K562 (cell line): ENCODE measurements at regions not wholly inside any gene's neighbourhood (a gene's known extent, or its start where the extent isn't known, plus 50 kb on each side); places are given as distances from the start of the nearest gene placed in this dataset.

Experiments used
- ATAC-seq: fragments of 200-7000 bp; cut with Tn5 transposase; 3 replicates; pipeline ENCODE4 v1.9.1; 2020; ENCODE audit warnings: moderate library complexity
- BruUV-seq: library from RNA; stranded (reverse); fragments of 400-500 nt; replicated peaks from 2 replicates; lab custom pipeline; 2021; lab: Mats Ljungman, UMichigan
- CTCF ChIA-PET: fragments of 300-600 bp; formaldehyde crosslinking; extraction: SDS; loops from one replicate; lab custom pipeline; 2021; ENCODE audit warnings: low intra/inter-chr PET ratio; lab: Yijun Ruan, JAX
- POLR2A ChIA-PET: fragments of 300-600, 350-650 bp; sonication (Branson Sonifier 250); formaldehyde crosslinking; extraction: SDS; loops from one replicate; lab custom pipeline; 2021; ENCODE audit warnings: antibody characterized with exemption, inconsistent platforms; lab: Yijun Ruan, JAX
- DNase-seq, 4 experiments: peaks; one replicate each; pipeline versions ENCODE4 v3.0.0 to v3.0.0-alpha.2; 2011 to 2018; ENCODE audit warnings: low spot score in 3 of 4, mixed read lengths in 3 of 4; ENCODE audit errors: extremely low read depth in 1 of 4
- FAIRE-seq: peaks from 2 replicates; lab custom pipeline; 2011; peaks lifted over from hg19 to GRCh38; lab: Jason Lieb, UNC
- H2AFZ ChIP-seq: 2 replicates; pipeline ENCODE4 v1.6.0; 2011; ENCODE audit warnings: low read depth, low read length, control low read depth, inconsistent platforms
- H3K27ac ChIP-seq: fragments of 200-600 bp; 3 replicates; pipeline ENCODE4 v1.8.0; 2011; ENCODE audit warnings: low read depth, mild to moderate bottlenecking, control low read depth, inconsistent platforms, low read length, moderate library complexity, mixed read lengths; ENCODE audit errors: extremely low read depth
- H3K27me3 ChIP-seq, 2 experiments: fragments of 300-600 bp in 1 of 2; 2 replicates in 1 of 2; 3 replicates in 1 of 2; pipeline versions ENCODE4 v1.6.0 to v1.8.0; 2011; ENCODE audit warnings: inconsistent platforms in 2 of 2, low read length in 2 of 2, mild to moderate bottlenecking in 1 of 2, mixed read lengths in 1 of 2, moderate library complexity in 1 of 2; ENCODE audit not compliant: control insufficient read depth in 2 of 2, insufficient read depth in 2 of 2
- H3K36me3 ChIP-seq: fragments of 300-600 bp; 3 replicates; pipeline ENCODE4 v1.8.0; 2011; ENCODE audit warnings: mild to moderate bottlenecking, low read length, inconsistent platforms; ENCODE audit not compliant: control insufficient read depth, insufficient read depth
- H3K4me1 ChIP-seq, 2 experiments: fragments of 200-600 bp in 1 of 2; replicated peaks in 1 of 2; 2 replicates in 1 of 2; 3 replicates in 1 of 2; pipeline versions ENCODE4 v1.5.1 to v1.8.0; 2011; ENCODE audit warnings: inconsistent platforms in 2 of 2, low read length in 2 of 2, mild to moderate bottlenecking in 1 of 2, mixed read lengths in 1 of 2, moderate library complexity in 1 of 2; ENCODE audit not compliant: control insufficient read depth in 2 of 2, insufficient read depth in 2 of 2
- H3K4me2 ChIP-seq: 2 replicates; pipeline ENCODE4 v1.6.1; 2011; ENCODE audit warnings: low read length, control low read depth, inconsistent platforms, mixed read lengths; ENCODE audit not compliant: insufficient read depth
- H3K4me3 ChIP-seq: fragments of 200-600 bp; sonication (generic), shearing (Covaris generic); 2 replicates; pipeline ENCODE4 v1.5.1; 2016; ENCODE audit warnings: control low read depth, inconsistent platforms
- H3K79me2 ChIP-seq: fragments of 200-600 bp; 3 replicates; pipeline ENCODE4 v1.8.0; 2011; ENCODE audit warnings: low read length, inconsistent platforms; ENCODE audit not compliant: control insufficient read depth, insufficient read depth
- H3K9ac ChIP-seq, 2 experiments: 2 replicates each; pipeline versions ENCODE4 v1.6.0 to v1.6.1; 2011; ENCODE audit warnings: low read depth in 2 of 2, low read length in 2 of 2, control low read depth in 1 of 2, inconsistent platforms in 1 of 2, mild to moderate bottlenecking in 1 of 2, mixed read lengths in 1 of 2; ENCODE audit not compliant: insufficient read depth in 1 of 2
- H3K9me1 ChIP-seq: one replicate; pipeline ENCODE4 v1.6.0; 2011; ENCODE audit warnings: inconsistent platforms, mild to moderate bottlenecking, low read length, moderate library complexity; ENCODE audit not compliant: control insufficient read depth, insufficient read depth
- H3K9me3 ChIP-seq: replicated peaks from 2 replicates; pipeline ENCODE4 v1.5.1; 2011; ENCODE audit warnings: low read depth, low read length, inconsistent platforms; ENCODE audit not compliant: control insufficient read depth, insufficient read depth
- H4K20me1 ChIP-seq: replicated peaks from 2 replicates; pipeline ENCODE4 v1.6.1; 2011; ENCODE audit warnings: low read length, inconsistent platforms, mixed read lengths; ENCODE audit not compliant: control insufficient read depth, insufficient read depth
- CHD1 ChIP-seq: fragments of 200-600 bp; sonication (generic); IDR thresholded peaks from one replicate; pipeline ENCODE4 v1.6.1; 2012; ENCODE audit warnings: mild to moderate bottlenecking, moderate library complexity, low read length, inconsistent platforms
- CTCF ChIP-seq, 3 experiments: IDR thresholded peaks in 2 of 3; conservative IDR thresholded peaks in 1 of 3; 2 replicates each; pipeline ENCODE4 v1.5.1; 2011 to 2012; ENCODE audit warnings: low read length in 3 of 3, mild to moderate bottlenecking in 3 of 3, control low read depth in 2 of 3, improper control_type of control experiment in 1 of 3, inconsistent platforms in 1 of 3, low read depth in 1 of 3, mixed read lengths in 1 of 3, moderate library complexity in 1 of 3; ENCODE audit not compliant: insufficient read depth in 2 of 3
- HDGF ChIP-seq: fragments of 450-650 bp; IDR thresholded peaks from 2 replicates; pipeline ENCODE4 v1.6.1; 2016
- NRF1 ChIP-seq, 2 experiments: fragments of 450-650 bp; IDR thresholded peaks in 1 of 2; conservative IDR thresholded peaks in 1 of 2; 2 replicates each; pipeline ENCODE4 v1.6.1; 2014; ENCODE audit warnings: mild to moderate bottlenecking in 2 of 2
- WGBS: fragments of 100-300 bp; shearing (Covaris generic); methylation state at CpG from one replicate; pipeline ENCODE4 v1.1.6; 2016; ENCODE audit warnings: low coverage, mixed read lengths; ENCODE audit not compliant: insufficient coverage; ENCODE audit errors: missing lambda C conversion rate; 5-methylcytosine and 5-hydroxymethylcytosine counted together
- in situ Hi-C: fragments of 300-500 bp; cut with MboI; formaldehyde crosslinking; loops from 4 replicates; pipeline ENCODE4 v1.15.0; 2018; ENCODE audit warnings: inconsistent platforms, mixed read lengths
- intact Hi-C: fragments of 100-400 bp; cut with micrococcal nuclease; formaldehyde crosslinking; loops from 2 replicates; pipeline ENCODE4 v1.14.2; 2022

- Histone ChIP-seq H2AFZ (peak overlapping the region; percentile 69), H3K9me3 (no peaks in the 10 kb centered on the region), H3K4me1 (peaks cover 0 to 8% of the 10 kb centered on the region in 2 experiments; a peak in 2 of 5 replicates), H3K9ac (peak overlapping the region in 1 of 2 experiments; percentile 83; a peak in 2 of 4 replicates), H3K9me1 (no peaks in the 10 kb centered on the region), H4K20me1 (no peaks in the 10 kb centered on the region), H3K4me3 (peak overlapping the region; percentile 36), H3K27me3 (peaks cover 10 to 11% of the 10 kb centered on the region in 2 experiments; a peak in 3 of 5 replicates), H3K36me3 (no peaks in the 10 kb centered on the region), H3K79me2 (no peaks in the 10 kb centered on the region), H3K4me2 (peak overlapping the region; percentile 28; the same call in 1 of the 2 replicates), H3K27ac (no peak overlapping the region)
- CTCF ChIA-PET: no interaction called here
- no TSS peak for BruUV-seq
- DNase-seq: no peak
- intact Hi-C loops (loop anchor here (10.0 kb wide), 1 partner anchor 525 kb away; no protein-coding TSS in a partner anchor), in situ Hi-C loops (no loop called here)
- peak; percentile 59; the same call in 2 of the 3 replicates for ATAC-seq
- FAIRE-seq: no peak
- peak; percentile 53 to 59 for TF ChIP-seq NRF1 (conservative IDR thresholded peaks at IDR 0.05 in 1 of 2, IDR thresholded peaks at IDR 0.05 in 1 of 2)
- no peak for TF ChIP-seq HDGF
- POLR2A ChIA-PET: interaction anchor here (0.6 to 1.4 kb wide), 2 partner anchors 12 to 18 kb away, joined by 3 read pairs; no protein-coding TSS in a partner anchor
- 11% methylated on average over 18 of the region's 19 CpGs for WGBS
Measured at GRCh38 chr1:199959775-199960110, 67.8 kb upstream of the NR5A2 start.

- no peak overlapping the region for H3K4me2 ChIP-seq
Measured at GRCh38 chr1:199970125-199970524, 57.4 kb upstream of the NR5A2 start.

More at GRCh38 chr1:199970125-199970524, 57.4 kb upstream of the NR5A2 start:
- no peak overlapping the region for H3K9ac ChIP-seq
- no peak for DNase-seq
- H3K36me3 ChIP-seq: no peaks in the 10 kb centered on the region
- no TSS peak for BruUV-seq
- no peaks in the 10 kb centered on the region for H4K20me1 ChIP-seq
- CTCF ChIA-PET: no interaction called here
- WGBS: 4% methylated on average over 1 of the region's 1 CpG
- H3K4me3 ChIP-seq: no peak overlapping the region
- no peaks in the 10 kb centered on the region for H3K9me1 ChIP-seq
- peaks cover 0 to 5% of the 10 kb centered on the region in 2 experiments; a peak in 2 of 5 replicates for H3K27me3 ChIP-seq
- H3K9me3 ChIP-seq: no peaks in the 10 kb centered on the region
- no peak for TF ChIP-seq CHD1
- no peak for TF ChIP-seq CTCF (IDR thresholded peaks at IDR 0.05 in 2 of 3, conservative IDR thresholded peaks at IDR 0.05 in 1 of 3; ENCODE audit: insufficient read depth in 2 of 3, low read depth in 1 of 3, low read length in 3 of 3)
- TF ChIP-seq, all 486 proteins: peak for 0
- no peaks in the 10 kb centered on the region for H3K79me2 ChIP-seq
- intact Hi-C loops (no loop called here), in situ Hi-C loops (no loop called here)
- POLR2A ChIA-PET: interaction anchor here (0.6 kb wide), 1 partner anchor 876 kb away, joined by 3 read pairs; no protein-coding TSS in a partner anchor
- FAIRE-seq (no peak), ATAC-seq (no peak)
- no peak overlapping the region for H2AFZ ChIP-seq
- H3K27ac ChIP-seq: no peak overlapping the region
- no peaks in the 10 kb centered on the region for H3K4me1 ChIP-seq
